C4-2B (cell line): ENCODE measurements at regions not wholly inside any gene's neighbourhood (a gene's known extent, or its start where the extent isn't known, plus 50 kb on each side); places are given as distances from the start of the nearest gene placed in this dataset.

ENCODE experiments used
- ZFX ChIP-seq: fragments of 450-650 bp; IDR thresholded peaks from 2 replicates; pipeline ENCODE4 v1.6.1; 2017
- TF ChIP-seq, protein P1 (sequence below): fragments of 450-650 bp; conservative IDR thresholded peaks from 2 replicates; pipeline ENCODE4 v1.5.1; 2017; ENCODE audit warnings: mild to moderate bottlenecking

DNA sequence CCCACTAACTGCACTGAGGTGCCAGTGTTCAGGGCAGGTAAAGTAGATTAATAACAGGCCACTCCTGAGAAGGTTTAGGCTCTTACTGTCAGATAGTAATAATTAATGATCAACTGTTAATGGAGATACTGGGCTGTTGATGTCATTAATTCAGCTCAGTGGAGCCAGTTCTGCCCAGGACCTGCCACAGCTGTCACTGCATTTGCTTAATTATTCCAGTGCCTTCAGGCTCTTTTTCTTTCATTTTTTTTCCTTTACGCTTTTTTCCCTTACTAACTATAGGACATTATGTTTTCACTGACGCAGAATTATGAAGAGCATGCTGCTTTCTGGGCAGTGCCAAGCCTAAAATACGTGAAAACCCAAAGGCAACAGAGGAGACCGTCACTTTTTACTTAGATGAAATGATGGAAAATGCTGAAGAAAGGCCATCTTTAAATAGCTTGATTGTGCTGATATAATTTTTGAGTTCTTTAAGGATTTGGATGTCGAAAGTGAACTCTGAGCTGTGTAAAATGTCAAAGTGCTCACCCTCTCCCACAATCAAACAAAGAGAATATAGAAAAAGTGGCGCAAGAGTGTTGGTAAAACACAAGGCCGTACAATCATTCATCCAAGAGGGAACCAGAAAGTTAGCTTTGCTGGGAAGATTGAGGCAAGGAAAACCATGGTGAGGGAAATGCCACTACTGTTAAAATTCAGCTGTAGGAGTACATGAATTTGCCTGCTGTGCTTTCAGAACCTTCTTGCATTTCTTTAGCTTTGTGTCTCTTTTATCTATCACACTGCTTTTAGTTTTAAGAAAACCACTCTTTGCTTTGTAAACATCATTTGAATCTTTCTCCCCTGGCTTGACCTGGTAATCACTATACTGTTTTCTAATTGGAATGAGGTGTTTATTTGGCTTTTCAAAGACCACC is 192.0 kb upstream of the ZEB2 start:
- TF ChIP-seq, protein P1, sequence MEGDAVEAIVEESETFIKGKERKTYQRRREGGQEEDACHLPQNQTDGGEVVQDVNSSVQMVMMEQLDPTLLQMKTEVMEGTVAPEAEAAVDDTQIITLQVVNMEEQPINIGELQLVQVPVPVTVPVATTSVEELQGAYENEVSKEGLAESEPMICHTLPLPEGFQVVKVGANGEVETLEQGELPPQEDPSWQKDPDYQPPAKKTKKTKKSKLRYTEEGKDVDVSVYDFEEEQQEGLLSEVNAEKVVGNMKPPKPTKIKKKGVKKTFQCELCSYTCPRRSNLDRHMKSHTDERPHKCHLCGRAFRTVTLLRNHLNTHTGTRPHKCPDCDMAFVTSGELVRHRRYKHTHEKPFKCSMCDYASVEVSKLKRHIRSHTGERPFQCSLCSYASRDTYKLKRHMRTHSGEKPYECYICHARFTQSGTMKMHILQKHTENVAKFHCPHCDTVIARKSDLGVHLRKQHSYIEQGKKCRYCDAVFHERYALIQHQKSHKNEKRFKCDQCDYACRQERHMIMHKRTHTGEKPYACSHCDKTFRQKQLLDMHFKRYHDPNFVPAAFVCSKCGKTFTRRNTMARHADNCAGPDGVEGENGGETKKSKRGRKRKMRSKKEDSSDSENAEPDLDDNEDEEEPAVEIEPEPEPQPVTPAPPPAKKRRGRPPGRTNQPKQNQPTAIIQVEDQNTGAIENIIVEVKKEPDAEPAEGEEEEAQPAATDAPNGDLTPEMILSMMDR: no peak
- no peak for TF ChIP-seq ZFX
